ENCODE measurements at regions not wholly inside any gene's neighbourhood (a gene's known extent, or its start where the extent isn't known, plus 50 kb on each side); places are given as distances from the start of the nearest gene placed in this dataset.

DNA sequence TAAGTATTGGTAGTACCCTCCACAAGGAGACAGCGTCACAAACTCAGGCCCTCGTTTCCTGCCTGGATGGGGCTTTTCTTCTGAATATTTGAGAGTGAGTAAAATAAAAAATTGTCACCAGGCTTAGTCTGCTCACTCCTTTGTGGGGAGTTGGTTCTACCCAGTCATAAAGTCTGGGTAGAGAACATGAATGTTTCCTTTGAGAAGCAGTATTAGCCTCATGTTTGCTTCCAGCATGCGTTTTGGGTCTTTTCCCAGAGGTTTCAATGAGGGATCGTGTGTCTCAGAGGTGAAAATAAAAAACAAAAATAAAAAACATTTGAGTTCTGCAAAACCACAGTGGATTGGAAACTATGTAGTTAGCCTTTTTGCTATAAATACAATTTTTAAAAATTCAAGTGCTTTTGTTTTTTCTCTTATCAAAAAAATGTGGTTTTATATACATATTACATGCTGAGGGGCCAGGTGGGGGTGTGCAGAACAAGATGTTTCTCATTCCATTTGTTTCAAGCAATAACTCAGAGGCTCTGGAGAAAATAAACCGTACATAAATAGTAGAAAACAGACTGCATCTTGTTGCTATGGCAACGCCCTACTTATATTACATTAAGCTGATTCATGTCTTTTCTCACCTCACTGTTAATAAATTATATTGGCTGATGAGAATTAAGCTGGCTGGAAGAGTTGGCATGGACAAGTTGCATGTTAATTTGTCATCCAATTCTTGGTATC is 182.8 kb upstream of the FOXN2 start:
- TF ChIP-seq, protein P1, sequence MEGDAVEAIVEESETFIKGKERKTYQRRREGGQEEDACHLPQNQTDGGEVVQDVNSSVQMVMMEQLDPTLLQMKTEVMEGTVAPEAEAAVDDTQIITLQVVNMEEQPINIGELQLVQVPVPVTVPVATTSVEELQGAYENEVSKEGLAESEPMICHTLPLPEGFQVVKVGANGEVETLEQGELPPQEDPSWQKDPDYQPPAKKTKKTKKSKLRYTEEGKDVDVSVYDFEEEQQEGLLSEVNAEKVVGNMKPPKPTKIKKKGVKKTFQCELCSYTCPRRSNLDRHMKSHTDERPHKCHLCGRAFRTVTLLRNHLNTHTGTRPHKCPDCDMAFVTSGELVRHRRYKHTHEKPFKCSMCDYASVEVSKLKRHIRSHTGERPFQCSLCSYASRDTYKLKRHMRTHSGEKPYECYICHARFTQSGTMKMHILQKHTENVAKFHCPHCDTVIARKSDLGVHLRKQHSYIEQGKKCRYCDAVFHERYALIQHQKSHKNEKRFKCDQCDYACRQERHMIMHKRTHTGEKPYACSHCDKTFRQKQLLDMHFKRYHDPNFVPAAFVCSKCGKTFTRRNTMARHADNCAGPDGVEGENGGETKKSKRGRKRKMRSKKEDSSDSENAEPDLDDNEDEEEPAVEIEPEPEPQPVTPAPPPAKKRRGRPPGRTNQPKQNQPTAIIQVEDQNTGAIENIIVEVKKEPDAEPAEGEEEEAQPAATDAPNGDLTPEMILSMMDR (conservative IDR thresholded peaks at IDR 0.05 in 1 of 2, IDR thresholded peaks at IDR 0.05 in 1 of 2; ENCODE audit: extremely low read depth in 1 of 2, insufficient read depth in 1 of 2, low read depth in 1 of 2, low read length in 2 of 2) = no peak
- TF ChIP-seq EZH2 (IDR thresholded peaks at IDR 0.05; ENCODE audit: borderline replicate concordance, low read length) = no peak

All from mammary epithelial cell (primary cell).